GM23248 (cell line): ENCODE measurements at regions not wholly inside any gene's neighbourhood (a gene's known extent, or its start where the extent isn't known, plus 50 kb on each side); places are given as distances from the start of the nearest gene placed in this dataset.

ENCODE experiments used
- DNase-seq: peaks from one replicate; pipeline ENCODE4 v3.0.0-alpha.2; 2015
- H2AFZ ChIP-seq: fragments of 200-600 bp; sonication (generic); 2 replicates; pipeline ENCODE4 v1.6.1; 2016; ENCODE audit warnings: antibody characterized with exemption
- H3F3A ChIP-seq: fragments of 200-600 bp; sonication (generic); 2 replicates; pipeline ENCODE4 v1.6.1; 2016; ENCODE audit warnings: mild to moderate bottlenecking, antibody characterized with exemption, mixed run types; ENCODE audit not compliant: insufficient read depth
- H3K27ac ChIP-seq: fragments of 200-600 bp; sonication (generic); 2 replicates; pipeline ENCODE4 v1.5.1; 2016; ENCODE audit warnings: mild to moderate bottlenecking
- H3K27me3 ChIP-seq: fragments of 200-600 bp; sonication (generic); replicated peaks from 2 replicates; pipeline ENCODE4 v1.6.1; 2016; ENCODE audit warnings: mild to moderate bottlenecking; ENCODE audit not compliant: insufficient read depth
- H3K36me3 ChIP-seq: fragments of 200-600 bp; sonication (generic); 2 replicates; pipeline ENCODE4 v1.6.1; 2016; ENCODE audit warnings: low read depth, mild to moderate bottlenecking
- H3K4me1 ChIP-seq: fragments of 200-600 bp; sonication (generic); 2 replicates; pipeline ENCODE4 v1.6.1; 2016; ENCODE audit warnings: mild to moderate bottlenecking; ENCODE audit not compliant: insufficient read depth
- H3K4me2 ChIP-seq: fragments of 200-600 bp; sonication (generic); one replicate; pipeline ENCODE4 v1.6.1; 2016; ENCODE audit warnings: mild to moderate bottlenecking; ENCODE audit not compliant: unreplicated experiment
- H3K4me3 ChIP-seq: fragments of 200-600 bp; sonication (generic); 2 replicates; pipeline ENCODE4 v1.5.1; 2016; ENCODE audit warnings: mild to moderate bottlenecking
- H3K79me2 ChIP-seq: fragments of 200-600 bp; sonication (generic); 2 replicates; pipeline ENCODE4 v1.6.1; 2016; ENCODE audit warnings: mild to moderate bottlenecking; ENCODE audit not compliant: insufficient read depth
- H3K9ac ChIP-seq: fragments of 200-600 bp; sonication (generic); 2 replicates; pipeline ENCODE4 v1.6.1; 2016; ENCODE audit warnings: mild to moderate bottlenecking
- H3K9me2 ChIP-seq: fragments of 200-600 bp; sonication (generic); 2 replicates; pipeline ENCODE4 v1.6.1; 2016; ENCODE audit warnings: mixed run types, mild to moderate bottlenecking, moderate library complexity; ENCODE audit not compliant: insufficient read depth
- H3K9me3 ChIP-seq: fragments of 200-600 bp; sonication (generic); one replicate; pipeline ENCODE4 v1.6.1; 2017; ENCODE audit warnings: low read depth
- H4K20me1 ChIP-seq: fragments of 200-600 bp; sonication (generic); 2 replicates; pipeline ENCODE4 v1.6.0; 2016; ENCODE audit not compliant: insufficient read depth
- EZH2 ChIP-seq: fragments of 200-600 bp; sonication (generic); IDR thresholded peaks from 2 replicates; pipeline ENCODE4 v1.6.1; 2018; ENCODE audit warnings: antibody characterized with exemption, mild to moderate bottlenecking; ENCODE audit not compliant: insufficient read depth, poor library complexity, severe bottlenecking
- EZH2phosphoT487 ChIP-seq: fragments of 200-600 bp; sonication (generic); IDR thresholded peaks from 2 replicates; pipeline ENCODE4 v1.6.1; 2018; ENCODE audit warnings: antibody characterized with exemption, moderate library complexity, mild to moderate bottlenecking, low read depth; ENCODE audit not compliant: insufficient read depth
- WGBS, 2 experiments: methylation state at CpG; one replicate each; pipeline ENCODE4 v1.1.6; 2015 to 2017; ENCODE audit warnings: low lambda C conversion rate in 2 of 2, low coverage in 1 of 2; ENCODE audit errors: missing lambda C conversion rate in 2 of 2; 5-methylcytosine and 5-hydroxymethylcytosine counted together
- in situ Hi-C: fragments of 300-500 bp; cut with MboI; formaldehyde crosslinking; loops from 2 replicates; pipeline ENCODE4 v1.15.0; 2020

DNA sequence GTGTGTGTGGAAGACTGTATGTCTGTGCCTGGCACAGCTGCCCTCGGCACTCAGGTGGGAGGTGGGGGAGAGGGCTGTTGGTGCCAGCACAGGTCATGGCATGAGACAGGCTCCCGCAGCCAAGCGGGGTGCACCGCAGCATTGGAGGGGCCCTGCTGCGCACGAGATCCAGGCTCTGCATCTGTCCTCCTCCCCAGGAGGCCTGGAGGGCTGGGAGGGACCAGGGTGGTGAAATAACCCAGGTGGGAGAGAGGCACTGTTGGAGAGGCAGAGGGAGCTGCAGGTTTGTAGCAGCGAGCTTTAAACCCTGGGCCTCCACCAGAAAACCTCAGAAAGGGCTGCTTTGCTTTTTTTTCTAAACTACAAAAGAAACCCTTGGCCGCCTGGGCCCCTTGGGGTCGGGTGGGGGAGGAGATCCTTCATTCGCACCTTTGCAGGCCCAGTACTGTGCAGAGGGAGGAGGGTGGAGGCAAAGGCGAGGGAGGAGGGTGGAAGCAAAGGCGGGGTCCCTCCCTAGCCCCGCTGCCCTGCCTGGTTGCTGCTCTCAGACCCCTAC, 241.7 kb downstream of the SEC14L1 start:
- H3K9me3 ChIP-seq: no peaks in the 10 kb centered on the region
- H3K4me1 ChIP-seq: peaks cover 46% of the 10 kb centered on the region
- H3F3A ChIP-seq: peaks cover 11% of the 10 kb centered on the region; the same call in 1 of the 2 replicates
- WGBS, 2 experiments: 72 to 73% methylated on average over 7 to 13 of the region's 13 CpGs
- H3K4me3 ChIP-seq: no peak overlapping the region
- DNase-seq: no peak
- peaks cover 99% of the 10 kb centered on the region for H3K79me2 ChIP-seq
- no peak overlapping the region for H3K27ac ChIP-seq
- H3K27me3 ChIP-seq: no peaks in the 10 kb centered on the region
- no peak overlapping the region for H3K4me2 ChIP-seq
- TF ChIP-seq EZH2phosphoT487 (no peak), EZH2 (no peak)
- H2AFZ ChIP-seq: no peak overlapping the region
- H3K9me2 ChIP-seq: no peaks in the 10 kb centered on the region
- in situ Hi-C loops: no loop called here
- H3K9ac ChIP-seq: no peak overlapping the region
- H4K20me1 ChIP-seq: no peaks in the 10 kb centered on the region
- no peaks in the 10 kb centered on the region for H3K36me3 ChIP-seq

DNA sequence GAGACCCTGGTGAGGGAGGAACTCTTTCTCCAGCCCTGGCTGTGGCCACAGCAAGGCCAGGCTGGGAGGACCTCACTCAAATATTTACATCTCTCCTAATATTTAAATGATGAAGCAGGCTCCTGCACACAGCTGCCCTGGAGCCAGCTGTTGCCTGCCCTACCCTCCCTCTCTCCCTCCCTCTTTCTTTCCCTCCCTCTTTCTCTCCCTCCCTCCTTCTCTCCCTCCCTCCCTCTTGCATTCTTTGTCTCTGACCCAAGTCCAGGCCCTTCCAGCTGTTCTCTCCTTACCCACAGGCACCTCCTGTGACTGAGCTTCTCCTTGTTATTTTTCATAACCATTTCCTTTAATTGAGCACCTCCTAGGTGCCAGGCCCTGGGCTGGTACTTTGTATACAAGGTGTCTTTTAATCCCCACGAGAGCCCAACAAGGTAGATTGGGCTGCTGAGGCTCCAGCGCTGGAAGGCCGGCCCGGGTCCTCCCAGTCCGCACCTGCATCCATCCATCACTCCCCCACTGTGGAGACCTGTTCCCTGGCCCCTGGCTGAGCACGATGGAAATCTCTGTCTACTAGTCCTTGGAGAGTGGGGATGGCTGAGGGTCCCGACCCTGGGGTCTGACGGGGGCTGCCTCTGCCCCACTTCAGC, 242.3 kb downstream of the SEC14L1 start:
- TF ChIP-seq EZH2: no peak
- TF ChIP-seq EZH2phosphoT487: no peak
- Histone ChIP-seq H3K9ac (peak overlapping the region; percentile 50; the same call in 1 of the 2 replicates), H3K4me3 (no peak overlapping the region), H3K36me3 (no peaks in the 10 kb centered on the region), H3F3A (peaks cover 11% of the 10 kb centered on the region; the same call in 1 of the 2 replicates), H3K27ac (peak overlapping the region; percentile 58), H4K20me1 (no peaks in the 10 kb centered on the region), H3K79me2 (peaks cover 99% of the 10 kb centered on the region), H3K9me2 (no peaks in the 10 kb centered on the region), H3K4me1 (peaks cover 49% of the 10 kb centered on the region), H2AFZ (no peak overlapping the region), H3K9me3 (no peaks in the 10 kb centered on the region), H3K4me2 (peak overlapping the region; percentile 27), H3K27me3 (no peaks in the 10 kb centered on the region)
- WGBS, 2 experiments: 47 to 53% methylated on average over 8 of the region's 8 CpGs
- in situ Hi-C loops: no loop called here
- peak; percentile 61 for DNase-seq

GRCh38 chr17:77383613-77384608, 243.1 kb downstream of the SEC14L1 start:
- Histone ChIP-seq H3K4me3 (no peak overlapping the region), H3K27ac (peak overlapping the region; percentile 58), H3K4me1 (peaks cover 57% of the 10 kb centered on the region), H3K4me2 (peak overlapping the region; percentile 31), H3F3A (peaks cover 11% of the 10 kb centered on the region; the same call in 1 of the 2 replicates), H3K9me3 (no peaks in the 10 kb centered on the region), H2AFZ (no peak overlapping the region), H4K20me1 (no peaks in the 10 kb centered on the region), H3K9ac (peak overlapping the region; percentile 50), H3K36me3 (no peaks in the 10 kb centered on the region), H3K27me3 (no peaks in the 10 kb centered on the region), H3K79me2 (peaks cover 99% of the 10 kb centered on the region), H3K9me2 (no peaks in the 10 kb centered on the region)
- WGBS, 2 experiments: 56 to 64% methylated on average over 27 to 29 of the region's 29 CpGs
- TF ChIP-seq EZH2: no peak
- TF ChIP-seq EZH2phosphoT487: no peak
- DNase-seq: peak; percentile 51
- in situ Hi-C loops: no loop called here

GRCh38 chr17:77385750-77386501, 245.2 kb downstream of the SEC14L1 start:
- TF ChIP-seq EZH2 (no peak), EZH2phosphoT487 (no peak)
- Histone ChIP-seq H3K9me2 (no peaks in the 10 kb centered on the region), H3K4me2 (peak overlapping the region; percentile 41), H4K20me1 (no peaks in the 10 kb centered on the region), H3K27ac (peak overlapping the region; percentile 58), H3K4me1 (peaks cover 67% of the 10 kb centered on the region), H2AFZ (no peak overlapping the region), H3K36me3 (no peaks in the 10 kb centered on the region), H3K79me2 (peaks cover 99% of the 10 kb centered on the region), H3F3A (peaks cover 15% of the 10 kb centered on the region), H3K9ac (peak overlapping the region; percentile 57), H3K27me3 (no peaks in the 10 kb centered on the region), H3K9me3 (no peaks in the 10 kb centered on the region), H3K4me3 (no peak overlapping the region)
- peak; percentile 64 for DNase-seq
- 23 to 29% methylated on average over 16 of the region's 16 CpGs for WGBS, 2 experiments
- in situ Hi-C loops: no loop called here
